ENCODE measurements at regions not wholly inside any gene's neighbourhood (a gene's known extent, or its start where the extent isn't known, plus 50 kb on each side); places are given as distances from the start of the nearest gene placed in this dataset.
"Not testable (repeated sequence)": the region's sequence is repeated elsewhere in the genome, so short reads cannot be mapped to it uniquely, and the experiment has no call there.

DNA sequence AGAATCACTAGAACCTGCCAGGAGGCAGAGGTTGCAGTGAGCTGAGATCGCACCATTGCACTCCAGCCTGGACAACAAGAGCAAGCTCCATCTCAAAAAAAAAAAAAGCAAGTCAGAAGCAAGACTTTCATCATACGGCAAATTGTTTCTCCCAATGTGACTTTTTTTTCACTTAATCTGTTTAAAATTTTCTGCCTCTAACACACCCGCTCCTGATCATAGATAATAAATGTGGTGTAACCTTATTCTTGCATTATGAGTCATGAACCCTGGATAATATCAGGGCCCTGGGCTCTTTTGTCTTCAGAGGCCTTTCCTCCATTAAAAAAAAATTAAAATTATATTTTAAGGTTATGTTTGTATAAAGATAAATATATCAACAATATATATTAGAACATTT, 111.4 kb upstream of the JCAD start:
- DNase-seq (ENCODE audit: low read depth, low spot score), result no peak

DNA sequence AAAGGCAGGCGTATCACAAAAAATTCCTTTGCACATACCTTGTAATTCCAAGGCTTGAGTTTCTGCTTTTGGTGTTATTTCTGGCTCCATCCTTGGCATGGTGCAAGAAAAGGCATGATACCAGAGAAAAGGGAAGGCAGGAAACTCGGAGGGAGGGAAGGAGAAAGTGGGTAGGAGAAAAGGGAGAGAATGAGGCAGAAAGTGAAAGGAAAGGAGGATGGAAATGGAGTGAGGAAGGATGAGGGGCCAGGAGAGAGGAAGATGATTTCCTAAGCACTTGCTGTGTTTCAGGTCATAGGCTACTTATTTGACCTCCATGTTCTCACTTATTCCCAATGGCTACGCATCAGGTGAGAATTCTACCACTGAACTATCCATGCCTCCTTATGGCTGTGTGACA, 110.8 kb upstream of the JCAD start:
- no peak for DNase-seq (ENCODE audit: low read depth, low spot score)

DNA sequence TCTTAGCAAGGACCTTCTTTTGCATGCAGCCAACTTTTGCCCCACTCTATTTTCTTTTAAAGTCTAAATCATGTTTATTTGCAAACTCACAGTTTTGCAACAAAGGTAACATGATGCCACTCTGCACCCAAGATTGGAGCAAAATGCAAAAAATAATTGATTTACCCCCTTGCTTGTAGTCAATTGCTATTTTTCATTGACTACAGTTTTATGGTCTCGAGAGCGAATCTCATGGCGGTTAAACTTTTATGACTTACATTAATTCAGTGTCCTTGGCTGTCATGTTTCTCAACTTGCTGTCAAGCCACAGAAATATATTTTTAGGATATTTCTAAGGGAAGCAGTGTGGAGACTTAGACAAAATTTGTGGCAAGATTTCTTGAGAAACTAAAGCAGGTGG, 110.0 kb upstream of the JCAD start:
- DNase-seq (ENCODE audit: low read depth, low spot score), result no peak

DNA sequence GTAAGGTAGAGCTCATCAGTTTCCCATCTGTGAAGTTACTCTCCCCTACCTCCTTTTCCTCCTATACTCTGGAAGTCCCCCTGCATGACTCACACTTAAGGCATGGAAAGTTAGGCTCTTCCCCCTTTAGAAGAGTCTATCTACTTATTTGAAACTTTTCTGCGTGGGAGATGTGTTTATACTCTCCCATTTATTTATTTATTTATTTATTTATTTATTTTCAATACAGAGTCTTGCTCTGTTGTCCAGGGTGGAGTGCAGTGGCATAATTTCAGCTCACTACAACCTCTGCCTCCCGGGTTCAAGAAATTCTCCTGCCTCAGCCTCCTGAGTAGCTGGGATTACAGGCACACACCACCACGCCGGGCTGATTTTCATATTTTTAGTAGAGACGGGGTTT, 107.5 kb upstream of the JCAD start:
- DNase-seq (ENCODE audit: low read depth, low spot score), result no peak

DNA sequence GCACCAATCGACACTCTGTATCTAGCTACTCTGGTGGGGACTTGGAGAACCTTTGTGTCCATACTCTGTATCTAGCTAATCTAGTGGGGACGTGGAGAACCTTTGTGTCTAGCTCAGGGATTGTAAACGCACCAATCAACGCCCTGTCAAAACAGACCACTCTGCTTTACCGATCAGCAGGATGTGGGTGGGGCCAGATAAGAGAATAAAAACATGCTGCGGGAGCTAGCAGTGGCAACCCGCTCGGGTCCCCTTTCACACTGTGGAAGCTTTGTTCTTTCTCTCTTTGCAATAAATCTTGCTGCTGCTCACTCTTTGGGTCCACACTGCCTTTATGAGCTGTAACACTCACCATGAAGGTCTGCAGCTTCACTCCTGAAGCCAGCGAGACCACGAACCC, 104.0 kb upstream of the JCAD start:
- not testable (repeated sequence) for DNase-seq (ENCODE audit: low read depth, low spot score)

DNA sequence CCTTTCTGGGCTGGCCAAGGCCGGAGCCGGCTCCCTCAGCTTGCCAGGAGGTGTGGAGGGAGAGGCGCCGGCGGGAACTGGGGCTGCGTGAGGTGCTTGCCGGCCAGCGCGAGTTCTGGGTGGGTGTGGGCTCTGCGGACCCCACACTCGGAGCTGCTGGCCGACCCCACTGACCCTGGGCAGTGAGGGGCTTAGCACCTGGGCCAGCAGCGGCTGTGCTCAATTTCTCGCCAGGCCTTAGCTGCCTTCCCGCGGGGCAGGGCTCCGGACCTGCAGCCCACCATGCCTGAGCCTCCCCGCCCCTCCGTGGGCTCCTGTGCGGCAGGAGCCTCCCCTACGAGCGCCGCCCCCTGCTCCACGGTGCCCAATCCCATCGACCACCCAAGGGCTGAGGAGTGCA, 103.4 kb upstream of the JCAD start:
- DNase-seq (ENCODE audit: low read depth, low spot score), result not testable (repeated sequence)

DNA sequence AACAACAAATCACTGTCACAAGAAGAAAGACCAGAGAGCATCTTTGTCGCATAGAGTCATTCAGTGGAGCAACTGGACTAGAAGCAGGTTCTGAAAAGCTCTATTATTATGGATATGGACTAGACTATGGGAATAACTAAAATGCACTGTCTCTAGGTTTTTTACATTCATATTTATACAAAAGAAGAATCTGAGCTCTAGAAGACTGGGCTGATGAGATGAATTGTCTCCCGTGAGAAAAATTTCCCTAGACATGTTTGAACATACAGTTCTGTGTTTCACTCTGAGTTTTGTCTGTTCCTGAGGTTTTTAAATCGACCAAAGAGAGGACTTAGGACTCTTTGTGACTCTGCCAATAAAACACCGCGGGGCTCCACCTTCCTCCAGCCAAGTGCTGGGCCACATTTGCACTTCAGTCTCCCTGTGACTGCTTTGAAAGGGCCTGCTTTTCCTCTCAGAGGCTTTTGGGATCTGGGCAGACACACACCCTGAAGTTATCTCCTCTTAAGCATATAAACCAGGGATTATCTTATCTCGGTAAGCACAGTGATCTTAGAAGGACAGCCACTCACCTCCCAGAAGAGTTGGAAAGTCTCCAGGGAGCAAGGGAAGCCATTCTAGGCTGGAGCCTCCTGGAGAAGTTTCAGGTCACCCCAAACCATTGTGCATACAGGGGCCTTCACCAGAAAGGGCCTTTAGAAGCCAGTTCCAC, 101.0 kb upstream of the JCAD start:
- DNase-seq (ENCODE audit: low read depth, low spot score), result peak; percentile 83

DNA sequence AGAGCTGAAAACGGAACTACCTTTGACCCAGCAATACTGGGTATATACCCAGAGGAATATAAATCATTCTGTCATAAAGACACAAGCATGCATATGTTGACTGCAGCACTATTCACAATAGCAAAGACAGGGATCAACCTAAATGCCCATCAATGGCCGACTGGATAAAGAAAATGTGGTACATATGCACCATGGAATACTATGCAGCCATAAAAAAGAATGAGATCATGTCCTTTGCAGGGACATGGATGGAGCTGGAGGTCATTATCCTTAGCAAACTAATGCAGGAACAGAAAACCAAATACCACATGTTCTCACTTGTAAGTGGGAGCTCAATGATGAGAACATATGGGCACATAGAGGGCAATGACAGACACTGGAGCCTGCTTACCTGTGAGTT, 100.2 kb upstream of the JCAD start:
- not testable (repeated sequence) for DNase-seq (ENCODE audit: low read depth, low spot score)

DNA sequence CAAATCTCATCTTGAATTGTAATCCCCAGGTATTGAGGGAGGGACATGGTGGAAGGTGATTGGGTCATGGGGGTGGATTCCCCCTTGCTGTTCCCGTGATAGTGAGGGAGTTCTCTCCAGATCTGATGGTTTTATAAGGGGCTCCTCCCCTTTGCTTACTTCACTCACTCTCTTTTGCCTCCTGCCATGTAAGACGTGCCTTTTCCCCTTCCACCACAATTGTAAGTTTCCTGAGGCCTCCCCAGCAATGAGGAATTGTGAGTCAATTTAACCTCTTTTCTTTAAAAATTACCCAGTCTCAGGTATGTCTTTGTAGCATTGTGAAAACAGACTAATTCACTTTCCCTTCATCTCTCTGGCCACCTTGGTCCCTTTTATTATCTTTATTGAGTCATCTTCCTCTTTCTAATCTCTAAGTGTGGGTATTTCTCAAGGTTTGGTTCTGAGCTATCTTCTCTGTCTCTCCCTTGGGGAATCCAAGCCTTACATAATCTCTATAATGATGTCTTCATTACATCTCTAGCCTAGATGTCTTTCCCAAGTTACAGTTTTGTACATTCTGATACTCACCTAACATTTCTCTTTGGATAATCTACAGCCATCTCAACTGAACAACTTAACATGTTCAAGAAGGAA, 99.1 kb upstream of the JCAD start:
- DNase-seq (ENCODE audit: low read depth, low spot score), result no peak

DNA sequence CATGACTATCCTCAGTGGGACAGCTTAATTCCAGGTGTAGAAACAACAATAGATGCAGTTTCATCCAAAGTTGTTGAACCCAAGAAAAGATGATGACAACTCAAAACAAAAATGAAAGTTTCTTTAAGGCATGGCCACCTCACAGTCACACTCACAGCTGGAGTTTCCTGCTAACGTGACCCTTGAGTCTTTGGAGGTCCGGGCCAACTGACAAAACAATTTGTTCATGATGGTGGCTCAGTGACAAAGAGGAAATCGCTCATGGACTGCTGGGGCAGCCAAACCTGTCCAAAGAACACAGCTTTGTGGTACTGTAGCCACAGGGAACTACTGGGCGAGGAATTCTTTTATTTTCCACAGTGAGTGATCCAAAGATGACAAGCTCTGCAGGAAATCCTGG, 96.0 kb upstream of the JCAD start:
- DNase-seq (ENCODE audit: low read depth, low spot score), result no peak

DNA sequence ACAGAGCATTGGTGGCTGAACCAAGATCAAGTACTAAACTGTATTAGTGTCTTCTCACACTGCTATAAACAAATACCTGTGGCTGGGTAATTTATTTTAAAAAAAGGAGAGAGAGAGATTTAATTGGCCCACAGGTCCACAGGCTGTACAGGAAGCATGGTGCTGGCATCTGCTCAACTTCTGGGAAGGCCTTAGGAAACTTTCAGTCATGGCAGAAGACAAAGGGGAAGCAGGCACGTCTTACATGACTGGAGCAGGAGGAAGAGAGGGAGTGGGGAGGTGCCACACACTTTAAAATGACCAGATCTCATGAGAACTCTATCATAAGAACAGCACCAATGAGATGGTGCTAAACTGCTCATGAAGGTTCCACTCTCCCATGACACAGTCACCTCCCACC, 95.2 kb upstream of the JCAD start:
- no peak for DNase-seq (ENCODE audit: low read depth, low spot score)

DNA sequence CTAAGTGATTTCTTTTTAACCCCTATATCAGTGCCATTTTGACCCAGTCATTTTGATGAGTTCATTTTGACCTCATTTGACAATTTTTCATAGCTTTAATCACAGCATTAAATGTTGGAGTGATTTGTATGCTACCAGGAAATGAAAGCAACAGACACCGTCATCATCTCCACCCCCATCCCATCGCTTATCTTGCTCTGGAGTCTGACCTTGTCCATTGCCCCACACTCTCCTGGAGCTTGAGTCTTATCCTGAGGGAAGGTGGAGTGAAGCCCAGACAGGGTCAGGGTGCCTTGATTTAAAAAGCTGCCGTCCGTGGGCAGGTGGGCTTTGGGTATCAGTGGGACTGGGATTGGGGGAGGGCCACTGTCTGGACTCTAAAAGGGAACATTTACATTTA, 94.7 kb upstream of the JCAD start:
- DNase-seq (ENCODE audit: low read depth, low spot score), result no peak

DNA sequence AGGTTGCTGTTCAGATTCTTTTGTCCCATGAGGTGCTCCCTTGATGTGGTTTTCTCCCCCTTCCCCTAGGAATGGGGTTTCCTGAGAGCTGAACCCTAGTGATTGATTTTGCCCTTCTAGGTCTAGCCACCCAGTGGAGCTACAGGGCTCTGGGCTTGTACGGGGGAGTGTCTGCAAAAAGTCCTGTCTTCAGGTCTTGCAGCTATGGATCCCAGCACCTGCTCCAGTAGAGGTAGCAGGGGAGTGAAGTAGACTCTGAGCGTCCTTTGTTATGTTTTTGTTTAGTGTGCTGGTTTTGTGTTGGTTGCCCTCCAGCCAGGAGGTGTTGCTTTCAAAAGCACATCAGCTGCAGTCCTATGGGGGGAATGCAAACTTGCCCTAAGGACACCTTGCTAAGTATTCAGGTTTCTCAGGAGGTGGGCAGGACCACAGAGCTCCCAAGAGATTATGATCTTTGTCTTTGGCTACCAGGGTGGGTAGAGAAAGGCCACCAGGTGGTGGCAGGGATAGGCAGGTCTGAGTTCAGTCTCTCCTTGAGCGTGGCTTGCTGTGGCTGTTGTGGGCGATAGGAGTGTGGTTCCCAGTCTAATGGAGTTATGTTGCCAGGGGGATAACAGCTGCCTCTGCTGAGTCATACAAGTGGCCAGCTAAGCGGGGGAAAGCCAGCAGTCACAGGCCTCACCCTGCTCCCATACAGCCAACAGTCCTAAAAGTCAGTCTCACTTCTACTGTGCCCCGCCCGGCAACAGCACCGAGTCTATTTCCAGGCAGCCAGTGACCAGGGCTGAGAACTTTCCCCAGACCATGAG, 92.4 kb upstream of the JCAD start:
- peak; percentile 97 for DNase-seq (ENCODE audit: low read depth, low spot score)

DNA sequence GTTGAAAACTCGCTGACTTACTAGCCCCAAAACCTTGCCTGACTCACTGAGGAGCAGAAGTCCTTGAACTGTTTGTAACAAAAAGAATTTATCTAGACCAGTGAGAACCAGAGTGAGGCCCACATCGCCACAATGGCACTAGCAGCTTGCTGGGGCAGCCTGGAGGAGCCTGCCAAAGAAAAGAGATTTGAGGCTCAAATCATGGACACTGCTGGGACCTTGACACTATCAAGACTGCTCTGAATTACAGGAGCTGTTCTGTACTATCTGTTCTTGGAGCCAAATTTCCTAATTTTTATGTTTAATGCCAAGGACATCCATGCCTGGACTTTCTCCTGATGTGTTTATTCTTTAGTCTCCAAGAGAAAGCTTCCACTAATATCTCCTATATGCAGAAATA, 82.0 kb upstream of the JCAD start:
- DNase-seq (ENCODE audit: low read depth, low spot score), result no peak

DNA sequence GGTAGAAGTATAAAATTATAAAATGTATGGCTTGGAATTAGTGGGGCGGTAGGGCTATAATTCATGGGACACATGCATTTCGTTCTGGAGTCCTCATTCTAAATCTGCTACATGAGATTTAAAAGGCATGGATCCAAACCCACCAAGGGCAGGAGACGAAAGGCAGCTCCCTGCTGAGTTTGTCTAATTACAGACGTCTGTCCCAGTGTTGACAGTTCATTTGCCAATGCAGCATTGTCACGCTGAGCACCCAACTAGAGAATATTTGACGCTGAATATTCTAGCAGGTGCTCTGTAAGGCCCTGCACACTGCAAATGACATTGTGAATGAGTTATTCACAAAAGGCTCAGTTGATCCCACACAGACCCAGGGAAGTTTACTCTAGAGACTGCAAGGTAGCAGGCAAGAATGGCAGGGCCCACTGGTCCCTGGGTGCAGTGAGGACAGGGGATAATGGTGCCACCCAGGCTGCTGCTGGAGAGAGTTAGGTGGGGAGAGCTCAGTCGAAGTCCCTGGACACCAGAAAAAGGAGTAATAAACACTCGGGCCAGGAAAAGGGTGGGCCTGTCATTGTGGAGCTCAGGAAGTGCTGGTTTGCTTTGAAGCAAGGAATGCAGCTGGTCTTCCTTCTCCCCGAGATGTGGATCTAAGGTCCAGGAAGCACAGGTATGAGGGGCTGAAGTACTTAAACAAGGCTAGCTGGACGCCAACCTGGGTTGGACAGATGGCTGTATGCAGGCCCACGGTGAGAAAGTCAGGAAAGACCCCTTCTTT, 75.0 kb upstream of the JCAD start:
- no peak for DNase-seq (ENCODE audit: low read depth, low spot score)

DNA sequence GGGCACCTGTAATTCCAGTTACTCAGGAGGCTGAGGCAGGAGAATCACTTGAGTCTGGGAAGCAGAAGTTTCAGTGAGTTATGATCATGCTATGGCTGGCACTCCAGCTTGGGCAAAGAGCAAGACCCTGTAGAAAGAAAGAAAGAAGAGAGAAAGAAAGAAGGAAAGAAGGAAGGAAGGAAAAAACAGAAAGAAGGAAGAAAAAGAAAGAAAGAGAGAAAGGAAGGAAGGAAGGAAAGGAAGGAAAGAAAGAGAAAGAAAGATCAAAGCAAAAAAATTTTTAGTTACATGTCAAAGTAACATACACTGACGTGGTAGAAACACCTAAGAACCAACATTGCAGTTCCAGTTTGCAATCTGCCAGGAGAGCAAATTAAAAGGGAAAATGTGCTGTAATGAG, 73.8 kb upstream of the JCAD start:
- no peak for DNase-seq (ENCODE audit: low read depth, low spot score)

DNA sequence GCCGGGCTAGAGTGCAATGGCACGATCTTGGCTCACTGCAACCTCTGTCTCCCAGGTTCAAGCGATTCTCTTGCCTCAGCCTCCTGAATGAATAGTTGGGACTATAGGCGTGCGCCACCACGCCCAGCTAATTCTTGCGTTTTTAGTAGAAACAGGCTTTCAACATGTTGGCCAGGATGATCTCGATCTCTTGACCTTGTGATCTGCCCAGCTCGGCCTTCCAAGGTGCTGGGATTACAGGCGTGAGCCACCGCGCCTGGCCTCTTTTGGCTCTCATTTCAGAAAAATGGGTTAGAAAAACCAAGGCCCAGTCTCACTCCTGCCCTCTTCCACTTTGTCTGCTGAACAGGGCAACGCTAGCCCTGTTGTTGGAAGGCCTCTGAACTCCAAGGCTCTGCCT, 72.0 kb upstream of the JCAD start:
- DNase-seq (ENCODE audit: low read depth, low spot score), result not testable (repeated sequence)

DNA sequence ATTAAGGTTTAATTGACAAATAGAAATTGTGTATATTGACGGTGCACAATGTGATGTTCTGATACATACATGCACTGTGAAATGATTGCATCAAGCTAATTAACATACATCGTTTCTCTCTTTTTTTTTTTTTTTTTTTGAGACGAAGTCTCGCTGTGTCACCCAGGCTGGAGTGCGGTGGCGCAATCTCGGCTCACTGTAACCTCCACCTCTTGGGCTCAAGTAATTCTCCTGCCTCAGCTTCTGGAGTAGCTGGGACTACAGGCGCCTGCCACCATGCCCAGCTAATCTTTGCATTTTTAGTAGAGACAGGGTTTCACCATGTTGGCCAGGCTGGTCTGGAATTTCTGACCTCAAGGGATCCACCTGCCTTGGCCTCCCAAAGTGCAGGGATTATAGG, 69.9 kb upstream of the JCAD start:
- not testable (repeated sequence) for DNase-seq (ENCODE audit: low read depth, low spot score)

DNA sequence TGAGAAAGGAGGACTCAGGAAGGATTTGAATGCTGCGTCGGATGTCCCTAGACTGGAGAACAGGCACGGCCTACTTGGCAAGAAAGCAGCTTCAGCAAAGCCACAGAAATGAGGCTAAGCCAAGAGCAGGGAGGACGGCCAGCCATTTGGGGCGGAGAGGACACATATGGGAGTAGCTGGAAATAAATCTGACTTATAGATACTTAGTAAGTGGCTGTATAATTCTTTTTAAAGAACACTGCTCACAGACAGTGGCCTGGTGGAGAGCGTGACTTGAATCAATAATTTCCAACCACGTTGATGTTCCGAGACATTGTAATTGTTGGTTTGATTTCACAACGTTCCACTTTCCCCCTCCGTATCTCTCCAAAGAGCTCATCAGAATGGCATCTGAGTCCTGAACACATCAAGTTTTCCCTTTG, 67.7 kb upstream of the JCAD start:
- DNase-seq (ENCODE audit: low read depth, low spot score), result no peak

DNA sequence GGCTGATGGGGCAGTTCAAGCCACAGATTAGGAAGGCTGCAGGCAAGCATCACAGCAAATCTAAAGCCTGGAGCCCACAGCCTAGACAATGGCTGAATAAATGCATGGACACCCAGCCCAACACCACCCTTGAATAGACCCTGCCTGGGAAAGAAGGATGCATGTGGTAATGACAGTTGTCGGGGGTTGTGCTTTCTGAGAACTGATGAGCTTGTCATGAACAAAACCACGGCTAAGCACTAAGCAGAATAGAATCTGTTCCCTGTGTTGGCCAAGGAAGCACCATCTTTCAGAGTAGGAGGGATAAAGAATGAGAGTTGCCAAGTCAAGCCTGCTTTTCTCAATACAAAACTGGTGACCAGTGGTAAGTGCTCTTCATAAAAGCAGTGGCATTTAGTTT, 66.1 kb upstream of the JCAD start:
- DNase-seq (ENCODE audit: low read depth, low spot score), result no peak

DNA sequence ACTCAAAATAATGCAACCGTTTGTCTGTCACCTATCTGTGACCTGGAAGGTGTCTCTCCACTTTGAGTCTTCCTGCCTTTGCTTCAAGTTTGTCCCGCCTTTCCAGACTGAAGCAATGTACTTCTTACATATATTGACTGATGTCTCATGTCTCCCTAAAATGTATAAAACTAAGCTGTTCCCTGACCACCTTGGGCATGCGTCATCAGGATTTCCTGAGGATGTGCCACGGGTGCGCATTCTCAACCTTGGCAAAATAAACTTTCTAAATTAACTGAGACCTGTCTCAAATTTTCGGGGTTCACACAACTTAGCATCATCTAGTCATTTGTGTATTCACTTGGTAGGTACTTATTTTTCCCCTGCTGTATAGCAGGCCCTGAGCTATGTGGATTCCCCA, 65.3 kb upstream of the JCAD start:
- DNase-seq (ENCODE audit: low read depth, low spot score), result no peak

DNA sequence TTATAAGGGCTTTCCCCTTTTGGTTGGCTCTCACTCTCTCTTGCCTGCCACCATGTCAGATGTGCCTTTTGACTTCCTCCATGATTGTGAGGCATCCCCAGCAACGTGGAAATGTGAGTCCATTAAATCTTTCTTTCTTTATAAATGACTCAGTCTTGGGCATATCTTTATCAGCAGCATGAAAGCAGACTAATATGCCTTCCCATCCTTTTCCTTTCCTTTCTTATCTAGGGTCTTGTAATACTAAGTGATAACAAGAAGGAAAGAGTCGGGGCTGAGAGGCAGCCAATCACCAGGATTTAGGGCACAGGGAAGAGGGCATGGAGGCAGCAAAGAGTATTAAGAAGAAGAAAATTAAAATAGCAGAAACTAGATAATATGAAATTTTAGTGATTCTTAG, 62.0 kb upstream of the JCAD start:
- DNase-seq (ENCODE audit: low read depth, low spot score), result no peak

Data from ELF-1 (cell line).